Fibroblast of lung (primary cell): ENCODE measurements at regions not wholly inside any gene's neighbourhood (a gene's known extent, or its start where the extent isn't known, plus 50 kb on each side); places are given as distances from the start of the nearest gene placed in this dataset.

Experiments used
- DNase-seq, 2 donors: peaks; one replicate each; pipeline versions ENCODE4 v3.0.0 to v3.0.0-alpha.2; 2010; ENCODE audit warnings: low read depth in 2 of 2
- H2AFZ ChIP-seq: 2 replicates; pipeline ENCODE4 v1.5.1; 2012; ENCODE audit warnings: low read length, control low read depth, inconsistent platforms
- H3K27ac ChIP-seq: 2 replicates; pipeline ENCODE4 v1.5.1; 2011; ENCODE audit warnings: low read length, control low read depth; ENCODE audit not compliant: insufficient read depth
- H3K27me3 ChIP-seq: 2 replicates; pipeline ENCODE4 v1.5.1; 2011; ENCODE audit warnings: mild to moderate bottlenecking, low read length; ENCODE audit not compliant: control insufficient read depth, insufficient read depth
- H3K36me3 ChIP-seq: 2 replicates; pipeline ENCODE4 v1.5.1; 2011; ENCODE audit warnings: low read length; ENCODE audit not compliant: control insufficient read depth, insufficient read depth
- H3K4me1 ChIP-seq: 2 replicates; pipeline ENCODE4 v1.5.1; 2011; ENCODE audit warnings: low read length; ENCODE audit not compliant: control insufficient read depth, insufficient read depth; ENCODE audit errors: extremely low read depth
- H3K4me2 ChIP-seq: 2 replicates; pipeline ENCODE4 v1.5.1; 2011; ENCODE audit warnings: low read length, control low read depth; ENCODE audit not compliant: insufficient read depth; ENCODE audit errors: extremely low read depth
- H3K4me3 ChIP-seq, 4 experiments: fragments of 200-600 bp in 1 of 4; sonication (generic) in 1 of 4; replicated peaks in 1 of 4; 2 replicates each; pipeline ENCODE4 v1.5.1; 2011 to 2016; ENCODE audit warnings: low read length in 4 of 4, low read depth in 3 of 4, mild to moderate bottlenecking in 3 of 4, control low read depth in 2 of 4, inconsistent platforms in 1 of 4, mixed read lengths in 1 of 4; ENCODE audit not compliant: insufficient read depth in 1 of 4; ENCODE audit errors: control extremely low read depth in 1 of 4
- H3K79me2 ChIP-seq: 2 replicates; pipeline ENCODE4 v1.5.1; 2012; ENCODE audit warnings: mild to moderate bottlenecking, low read length, inconsistent platforms; ENCODE audit not compliant: control insufficient read depth, insufficient read depth
- H3K9ac ChIP-seq: 2 replicates; pipeline ENCODE4 v1.5.1; 2011; ENCODE audit warnings: mild to moderate bottlenecking, low read length, control low read depth; ENCODE audit not compliant: insufficient read depth
- H3K9me3 ChIP-seq: 2 replicates; pipeline ENCODE4 v1.5.1; 2012; ENCODE audit warnings: low read depth, low read length; ENCODE audit not compliant: control insufficient read depth, insufficient read depth
- H4K20me1 ChIP-seq: 2 replicates; pipeline ENCODE4 v1.5.1; 2011; ENCODE audit warnings: low read length; ENCODE audit not compliant: control insufficient read depth, insufficient read depth; ENCODE audit errors: extremely low read depth
- EZH2 ChIP-seq: IDR thresholded peaks from 2 replicates; pipeline ENCODE4 v1.5.1; 2012; ENCODE audit warnings: low read length, control low read depth, mild to moderate bottlenecking; ENCODE audit errors: missing control alignments
- TF ChIP-seq, protein P1 (sequence below), 2 donors: IDR thresholded peaks in 1 of 2; conservative IDR thresholded peaks in 1 of 2; 1 replicate in 1 of 2; 2 replicates in 1 of 2; pipeline ENCODE4 v1.5.1; 2011 to 2012; ENCODE audit warnings: low read length in 2 of 2, control low read depth in 1 of 2, inconsistent platforms in 1 of 2, low read depth in 1 of 2, mild to moderate bottlenecking in 1 of 2

DNA sequence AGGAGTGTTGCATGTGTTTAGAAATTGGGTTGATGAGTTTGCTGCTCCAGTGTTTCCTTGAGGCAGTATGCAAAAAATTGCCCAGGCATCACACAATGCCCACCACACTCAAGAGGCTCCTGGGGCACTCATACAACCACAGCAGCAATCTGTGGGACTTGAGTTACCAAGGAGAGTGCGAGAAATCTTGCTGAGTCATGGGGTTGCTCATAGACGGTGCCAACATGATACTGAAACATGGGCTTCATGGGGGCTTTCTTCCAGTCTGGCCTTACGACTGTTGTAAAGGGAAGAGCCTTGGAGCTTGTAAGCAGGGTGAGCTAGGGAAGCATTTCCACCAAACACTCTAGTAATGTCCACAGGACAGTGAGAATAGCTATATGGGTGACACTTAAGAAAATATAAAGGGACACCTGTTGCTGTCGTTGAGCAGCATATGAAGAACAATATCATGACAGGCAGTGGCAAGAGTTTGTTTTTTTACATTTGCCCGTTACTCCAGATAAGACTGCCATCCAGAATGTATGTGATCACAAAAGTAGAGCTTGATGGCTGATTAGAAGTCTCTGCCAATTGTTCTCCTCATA, 1237.4 kb downstream of the UQCRFS1 start:
- H3K9me3 ChIP-seq, result no peaks in the 10 kb centered on the region
- no peaks in the 10 kb centered on the region for H4K20me1 ChIP-seq
- H3K36me3 ChIP-seq, result no peaks in the 10 kb centered on the region
- H3K4me2 ChIP-seq, result no peak overlapping the region
- no peaks in the 10 kb centered on the region for H3K79me2 ChIP-seq
- no peak overlapping the region for H3K9ac ChIP-seq
- no peak overlapping the region for H3K4me3 ChIP-seq
- no peak for DNase-seq
- no peak overlapping the region for H2AFZ ChIP-seq
- TF ChIP-seq, protein P1, sequence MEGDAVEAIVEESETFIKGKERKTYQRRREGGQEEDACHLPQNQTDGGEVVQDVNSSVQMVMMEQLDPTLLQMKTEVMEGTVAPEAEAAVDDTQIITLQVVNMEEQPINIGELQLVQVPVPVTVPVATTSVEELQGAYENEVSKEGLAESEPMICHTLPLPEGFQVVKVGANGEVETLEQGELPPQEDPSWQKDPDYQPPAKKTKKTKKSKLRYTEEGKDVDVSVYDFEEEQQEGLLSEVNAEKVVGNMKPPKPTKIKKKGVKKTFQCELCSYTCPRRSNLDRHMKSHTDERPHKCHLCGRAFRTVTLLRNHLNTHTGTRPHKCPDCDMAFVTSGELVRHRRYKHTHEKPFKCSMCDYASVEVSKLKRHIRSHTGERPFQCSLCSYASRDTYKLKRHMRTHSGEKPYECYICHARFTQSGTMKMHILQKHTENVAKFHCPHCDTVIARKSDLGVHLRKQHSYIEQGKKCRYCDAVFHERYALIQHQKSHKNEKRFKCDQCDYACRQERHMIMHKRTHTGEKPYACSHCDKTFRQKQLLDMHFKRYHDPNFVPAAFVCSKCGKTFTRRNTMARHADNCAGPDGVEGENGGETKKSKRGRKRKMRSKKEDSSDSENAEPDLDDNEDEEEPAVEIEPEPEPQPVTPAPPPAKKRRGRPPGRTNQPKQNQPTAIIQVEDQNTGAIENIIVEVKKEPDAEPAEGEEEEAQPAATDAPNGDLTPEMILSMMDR (conservative IDR thresholded peaks at IDR 0.05 in 1 of 2, IDR thresholded peaks at IDR 0.05 in 1 of 2; ENCODE audit: low read depth in 1 of 2, low read length in 2 of 2), result no peak
- no peak for TF ChIP-seq EZH2
- H3K27ac ChIP-seq, result no peak overlapping the region
- no peaks in the 10 kb centered on the region for H3K4me1 ChIP-seq
- no peaks in the 10 kb centered on the region for H3K27me3 ChIP-seq

DNA sequence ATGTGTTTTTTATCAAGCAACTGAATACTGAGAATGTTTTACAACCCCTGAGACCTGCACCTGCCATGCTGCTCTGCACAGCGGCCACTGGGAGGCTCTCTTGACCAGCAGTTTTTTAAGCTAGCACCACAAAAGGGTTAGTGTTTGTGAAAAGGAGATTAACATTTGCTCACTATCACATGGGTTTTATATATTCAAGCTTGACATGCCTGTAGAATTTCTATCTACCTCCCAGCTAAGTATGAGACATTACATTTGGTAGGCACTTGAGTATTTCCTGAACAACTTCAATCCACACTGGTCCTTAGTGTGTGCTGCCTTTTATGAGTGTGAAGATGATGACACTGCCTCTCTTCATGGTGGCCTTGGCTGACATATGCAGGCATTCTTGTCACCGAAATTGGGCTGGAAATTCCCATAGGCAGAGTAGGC, 1238.9 kb downstream of the UQCRFS1 start:
- TF ChIP-seq EZH2, result no peak
- TF ChIP-seq, protein P1 (conservative IDR thresholded peaks at IDR 0.05 in 1 of 2, IDR thresholded peaks at IDR 0.05 in 1 of 2; ENCODE audit: low read depth in 1 of 2, low read length in 2 of 2), result peak in 1 of 2 donors; percentile 19
- Histone ChIP-seq H3K4me2 (no peak overlapping the region), H3K4me3 (no peak overlapping the region), H3K27ac (no peak overlapping the region), H4K20me1 (no peaks in the 10 kb centered on the region), H3K9me3 (no peaks in the 10 kb centered on the region), H2AFZ (no peak overlapping the region), H3K27me3 (no peaks in the 10 kb centered on the region), H3K36me3 (no peaks in the 10 kb centered on the region), H3K4me1 (no peaks in the 10 kb centered on the region), H3K9ac (no peak overlapping the region), H3K79me2 (no peaks in the 10 kb centered on the region)
- DNase-seq, result peak in 1 of 2 donors; percentile 56

DNA sequence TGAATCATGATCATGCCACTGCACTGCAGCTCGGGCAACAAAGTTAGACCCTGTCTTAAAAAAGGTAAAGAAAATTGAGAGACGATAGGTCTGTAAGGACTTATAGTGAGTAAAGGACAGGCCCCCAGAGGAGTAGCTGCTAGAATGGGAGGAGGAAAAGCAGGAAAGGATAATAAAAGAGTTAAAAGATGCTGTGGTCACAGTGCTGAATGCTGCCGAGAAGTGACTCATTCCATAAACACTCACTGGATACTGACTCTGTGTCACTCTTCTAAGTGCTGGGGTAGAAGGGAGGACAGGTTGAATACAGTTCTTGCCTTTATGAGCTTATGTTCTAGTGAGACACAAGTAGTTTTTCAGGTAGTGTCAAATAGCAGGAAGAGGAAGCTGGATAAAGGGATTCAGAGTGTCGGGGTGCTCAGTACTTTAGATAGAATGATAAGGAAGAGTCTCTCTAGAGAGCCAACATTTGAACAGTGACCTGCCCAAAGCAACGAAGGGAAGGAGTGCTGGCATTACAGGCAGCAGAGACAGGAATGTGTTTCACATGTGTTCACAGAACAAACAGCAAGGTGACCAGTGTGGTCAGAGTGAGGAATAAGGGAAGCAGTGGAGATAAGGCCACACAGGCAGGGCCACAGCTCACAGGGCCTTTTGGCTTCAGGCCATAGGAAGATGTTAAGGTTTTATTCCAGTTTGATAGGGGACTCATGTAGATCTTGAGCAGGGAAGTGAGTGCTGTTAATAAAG, 1240.5 kb downstream of the UQCRFS1 start:
- Histone ChIP-seq H3K9me3 (no peaks in the 10 kb centered on the region), H4K20me1 (no peaks in the 10 kb centered on the region), H3K4me2 (no peak overlapping the region), H3K4me1 (no peaks in the 10 kb centered on the region), H3K27ac (no peak overlapping the region), H2AFZ (no peak overlapping the region), H3K27me3 (no peaks in the 10 kb centered on the region), H3K4me3 (no peak overlapping the region), H3K9ac (no peak overlapping the region), H3K79me2 (no peaks in the 10 kb centered on the region), H3K36me3 (no peaks in the 10 kb centered on the region)
- TF ChIP-seq, protein P1 (conservative IDR thresholded peaks at IDR 0.05 in 1 of 2, IDR thresholded peaks at IDR 0.05 in 1 of 2; ENCODE audit: low read depth in 1 of 2, low read length in 2 of 2), result no peak
- no peak for TF ChIP-seq EZH2
- DNase-seq, result peak in 1 of 2 donors; percentile 90
